HL-60 (cell line): ENCODE measurements at regions not wholly inside any gene's neighbourhood (a gene's known extent, or its start where the extent isn't known, plus 50 kb on each side); places are given as distances from the start of the nearest gene placed in this dataset.

Source experiments
- DNase-seq, 2 experiments: peaks; one replicate each; pipeline ENCODE4 v3.0.0-alpha.2; 2010 to 2020; ENCODE audit warnings: low read depth in 1 of 2, low spot score in 1 of 2
- H3K27ac ChIP-seq: fragments of 250-450 bp; sonication (Bioruptor Pico); replicated peaks from 2 replicates; pipeline ENCODE4 v1.5.1; 2020; ENCODE audit warnings: mild to moderate bottlenecking, moderate library complexity
- H3K27me3 ChIP-seq: fragments of 250-450 bp; sonication (Bioruptor Pico); 2 replicates; pipeline ENCODE4 v1.5.1; 2021; ENCODE audit warnings: mild to moderate bottlenecking, moderate library complexity; ENCODE audit not compliant: insufficient read depth, poor library complexity, severe bottlenecking
- H3K4me3 ChIP-seq: replicated peaks from 2 replicates; pipeline ENCODE4 v1.5.1; 2011; ENCODE audit warnings: mild to moderate bottlenecking, control low read depth, low read length; ENCODE audit not compliant: insufficient read depth
- CTCF ChIP-seq: IDR thresholded peaks from one replicate; pipeline ENCODE4 v1.5.1; 2011; ENCODE audit warnings: low read length, control low read depth, inconsistent platforms; ENCODE audit not compliant: insufficient read depth
- GABPA ChIP-seq: IDR thresholded peaks from 2 replicates; pipeline ENCODE4 v1.6.1; 2012; ENCODE audit warnings: low read depth
- POLR2AphosphoS5 ChIP-seq: IDR thresholded peaks from 2 replicates; pipeline ENCODE4 v1.6.1; 2012; ENCODE audit warnings: low read depth
- SPI1 ChIP-seq: IDR thresholded peaks from 2 replicates; pipeline ENCODE4 v1.6.1; 2012; ENCODE audit warnings: low read depth, mild to moderate bottlenecking, borderline replicate concordance
- TF ChIP-seq, protein P1 (sequence below): IDR thresholded peaks from 2 replicates; pipeline ENCODE4 v1.6.1; 2012; ENCODE audit warnings: low read depth; ENCODE audit not compliant: insufficient replicate concordance

DNA sequence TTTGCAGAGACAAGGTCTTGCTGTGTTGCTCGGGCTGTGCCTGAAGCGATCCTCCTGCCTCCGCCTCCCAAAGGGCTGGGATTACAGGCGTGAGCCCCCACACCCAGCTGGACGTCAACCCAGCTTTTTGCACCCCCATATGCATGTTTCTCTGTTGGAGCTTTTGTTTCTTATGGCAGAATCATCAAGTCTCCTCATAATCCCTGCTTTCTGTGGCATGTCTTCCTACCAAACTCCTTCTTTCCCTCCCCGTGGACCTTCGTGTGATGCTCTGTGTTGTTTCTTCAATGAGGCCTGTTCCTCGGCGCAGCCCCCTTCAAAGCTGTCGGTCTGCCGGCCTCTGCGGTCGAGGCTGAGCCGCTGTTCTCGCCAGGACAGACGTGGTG, 71.6 kb downstream of the METRNL start:
- Histone ChIP-seq H3K27me3 (peaks cover 2% of the 10 kb centered on the region), H3K27ac (no peak overlapping the region), H3K4me3 (no peak overlapping the region)
- TF ChIP-seq POLR2AphosphoS5 (no peak), GABPA (no peak), SPI1 (no peak), CTCF (no peak)
- TF ChIP-seq, protein P1, sequence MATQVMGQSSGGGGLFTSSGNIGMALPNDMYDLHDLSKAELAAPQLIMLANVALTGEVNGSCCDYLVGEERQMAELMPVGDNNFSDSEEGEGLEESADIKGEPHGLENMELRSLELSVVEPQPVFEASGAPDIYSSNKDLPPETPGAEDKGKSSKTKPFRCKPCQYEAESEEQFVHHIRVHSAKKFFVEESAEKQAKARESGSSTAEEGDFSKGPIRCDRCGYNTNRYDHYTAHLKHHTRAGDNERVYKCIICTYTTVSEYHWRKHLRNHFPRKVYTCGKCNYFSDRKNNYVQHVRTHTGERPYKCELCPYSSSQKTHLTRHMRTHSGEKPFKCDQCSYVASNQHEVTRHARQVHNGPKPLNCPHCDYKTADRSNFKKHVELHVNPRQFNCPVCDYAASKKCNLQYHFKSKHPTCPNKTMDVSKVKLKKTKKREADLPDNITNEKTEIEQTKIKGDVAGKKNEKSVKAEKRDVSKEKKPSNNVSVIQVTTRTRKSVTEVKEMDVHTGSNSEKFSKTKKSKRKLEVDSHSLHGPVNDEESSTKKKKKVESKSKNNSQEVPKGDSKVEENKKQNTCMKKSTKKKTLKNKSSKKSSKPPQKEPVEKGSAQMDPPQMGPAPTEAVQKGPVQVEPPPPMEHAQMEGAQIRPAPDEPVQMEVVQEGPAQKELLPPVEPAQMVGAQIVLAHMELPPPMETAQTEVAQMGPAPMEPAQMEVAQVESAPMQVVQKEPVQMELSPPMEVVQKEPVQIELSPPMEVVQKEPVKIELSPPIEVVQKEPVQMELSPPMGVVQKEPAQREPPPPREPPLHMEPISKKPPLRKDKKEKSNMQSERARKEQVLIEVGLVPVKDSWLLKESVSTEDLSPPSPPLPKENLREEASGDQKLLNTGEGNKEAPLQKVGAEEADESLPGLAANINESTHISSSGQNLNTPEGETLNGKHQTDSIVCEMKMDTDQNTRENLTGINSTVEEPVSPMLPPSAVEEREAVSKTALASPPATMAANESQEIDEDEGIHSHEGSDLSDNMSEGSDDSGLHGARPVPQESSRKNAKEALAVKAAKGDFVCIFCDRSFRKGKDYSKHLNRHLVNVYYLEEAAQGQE = no peak
- no peak for DNase-seq

GRCh38 chr17:83151442-83152226, 72.2 kb downstream of the METRNL start:
- Histone ChIP-seq H3K27ac (no peak overlapping the region), H3K4me3 (no peak overlapping the region), H3K27me3 (no peaks in the 10 kb centered on the region)
- TF ChIP-seq SPI1 (no peak), POLR2AphosphoS5 (no peak), GABPA (no peak), CTCF (no peak)
- TF ChIP-seq, protein P1 = no peak
- DNase-seq = no peak

DNA sequence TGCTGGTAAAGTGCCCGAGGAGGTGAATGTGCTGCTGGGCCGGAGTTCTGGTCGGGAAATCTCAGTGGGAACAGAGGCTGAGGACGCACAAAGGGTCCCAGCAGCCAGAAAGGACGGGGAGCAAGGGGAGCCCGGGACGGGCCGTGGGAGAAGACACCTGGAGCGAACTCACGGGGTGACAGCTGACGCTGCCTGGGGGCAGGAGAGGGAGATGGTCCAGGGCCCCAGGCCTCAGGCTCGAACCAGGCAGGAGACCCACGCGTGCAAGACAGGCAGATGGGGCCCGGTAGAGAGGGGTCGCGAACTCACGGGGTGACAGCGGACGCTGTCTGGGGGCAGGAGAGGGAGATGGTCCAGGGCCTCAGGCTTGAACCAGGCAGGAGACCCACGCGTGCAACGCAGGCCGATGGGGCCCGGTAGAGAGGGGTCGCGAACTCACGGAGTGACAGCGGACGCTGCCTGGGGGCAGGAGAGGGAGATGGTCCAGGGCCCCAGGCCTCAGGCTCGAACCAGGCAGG, 72.9 kb downstream of the METRNL start:
- H3K27me3 ChIP-seq = no peaks in the 10 kb centered on the region
- H3K27ac ChIP-seq = no peak overlapping the region
- no peak overlapping the region for H3K4me3 ChIP-seq
- DNase-seq = no peak
- no peak for TF ChIP-seq CTCF
